Stimulated activated CD4-positive, alpha-beta T cell treated with anti-CD3 and anti-CD28 coated beads, Interleukin-15, amount 100 ng/mL, for 48 hours (primary cell): ENCODE measurements at regions not wholly inside any gene's neighbourhood (a gene's known extent, or its start where the extent isn't known, plus 50 kb on each side); places are given as distances from the start of the nearest gene placed in this dataset.

ENCODE experiments used
- DNase-seq, 2 donors: peaks; one replicate each; pipeline ENCODE4 v3.0.0-alpha.2; 2020; ENCODE audit warnings: low read depth in 2 of 2

DNA sequence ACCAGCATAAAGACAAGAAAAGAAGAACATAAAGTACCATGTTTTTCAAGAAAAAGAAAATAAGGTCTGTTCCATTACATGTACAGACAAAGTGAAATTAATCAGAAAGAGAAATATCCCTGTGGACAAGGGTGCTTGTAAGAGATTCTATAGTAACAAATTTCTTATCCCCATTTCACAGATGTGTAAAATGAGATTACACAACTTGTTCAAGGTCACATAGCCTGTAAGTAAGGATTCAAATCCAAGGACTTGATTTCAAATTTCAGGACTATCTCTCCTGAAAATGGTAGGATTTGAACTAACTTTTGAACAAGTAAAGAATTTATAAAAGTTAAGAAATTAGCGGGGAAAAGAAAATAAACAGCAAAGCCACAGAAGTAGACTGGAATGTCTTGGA is 248.2 kb upstream of the SLC39A10 start:
- DNase-seq, result no peak

DNA sequence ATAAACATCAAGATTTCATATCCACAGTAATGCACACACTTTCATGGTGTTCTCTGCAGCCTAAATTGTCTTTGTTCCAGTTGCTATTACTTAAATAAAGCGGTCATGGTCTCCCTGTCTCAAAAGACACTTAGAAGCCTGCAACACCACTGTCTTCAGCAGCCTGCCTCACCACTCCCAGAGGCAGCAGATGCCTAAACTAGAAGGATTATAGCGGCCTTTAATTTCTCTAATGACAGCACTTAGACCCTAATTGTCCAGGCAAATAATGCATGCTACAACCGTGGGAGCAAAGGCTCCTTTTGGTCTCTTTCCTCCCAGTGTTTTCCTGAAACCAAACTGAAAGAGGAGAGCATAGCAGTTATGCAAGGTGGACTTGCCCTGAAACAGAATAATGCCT is 248.8 kb upstream of the SLC39A10 start:
- DNase-seq, result no peak

DNA sequence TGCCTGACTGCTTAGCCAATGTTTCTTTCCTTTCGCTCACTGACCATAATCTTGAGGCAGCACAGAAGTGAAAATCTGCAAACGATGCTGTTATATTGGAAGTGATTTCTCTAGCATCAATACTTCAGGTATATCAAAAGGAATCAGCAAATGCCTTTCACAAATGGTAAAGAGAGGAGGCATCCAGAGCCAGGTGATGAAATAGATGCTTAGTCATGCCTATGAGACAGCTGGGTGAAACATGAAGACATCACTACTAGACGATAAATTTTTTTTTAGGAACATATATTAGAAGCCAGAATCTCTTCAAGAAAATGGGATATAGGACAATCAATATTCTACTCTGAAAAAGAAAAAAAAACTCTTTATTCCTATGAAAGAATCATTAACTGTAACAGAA is 249.2 kb upstream of the SLC39A10 start:
- no peak for DNase-seq

DNA sequence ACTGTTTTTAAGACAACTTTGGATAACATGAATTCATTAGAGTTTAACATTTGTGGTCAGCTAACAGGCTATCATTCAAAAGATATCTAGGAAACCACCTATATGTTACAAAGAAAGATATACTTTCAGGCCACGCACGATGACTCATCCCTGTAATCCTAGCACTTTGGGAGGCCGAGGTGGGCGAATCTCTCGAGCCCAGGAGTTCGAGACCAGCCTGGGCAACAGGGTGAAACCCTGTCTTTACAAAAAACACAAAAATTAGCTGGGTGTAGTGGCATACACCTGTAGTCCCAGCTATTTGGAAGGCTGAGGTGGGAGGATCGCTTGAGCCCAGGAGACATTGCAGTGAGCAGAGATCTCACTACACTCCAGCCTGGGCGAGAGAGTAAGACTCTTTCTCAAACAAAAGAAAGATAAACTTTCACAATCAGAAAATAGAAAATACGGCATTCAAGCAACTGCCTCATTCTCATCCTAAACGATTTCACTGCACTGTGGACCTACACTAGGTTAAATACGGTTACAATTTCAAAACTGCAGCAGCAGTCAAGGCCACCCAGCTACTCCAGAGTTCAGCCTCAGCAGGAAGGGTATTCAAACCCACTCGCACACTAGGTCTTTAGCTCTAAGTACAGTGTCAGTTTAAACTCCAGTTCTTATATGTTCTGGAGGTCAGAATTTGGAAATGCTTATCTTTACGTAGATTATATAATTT is 250.0 kb upstream of the SLC39A10 start:
- no peak for DNase-seq

DNA sequence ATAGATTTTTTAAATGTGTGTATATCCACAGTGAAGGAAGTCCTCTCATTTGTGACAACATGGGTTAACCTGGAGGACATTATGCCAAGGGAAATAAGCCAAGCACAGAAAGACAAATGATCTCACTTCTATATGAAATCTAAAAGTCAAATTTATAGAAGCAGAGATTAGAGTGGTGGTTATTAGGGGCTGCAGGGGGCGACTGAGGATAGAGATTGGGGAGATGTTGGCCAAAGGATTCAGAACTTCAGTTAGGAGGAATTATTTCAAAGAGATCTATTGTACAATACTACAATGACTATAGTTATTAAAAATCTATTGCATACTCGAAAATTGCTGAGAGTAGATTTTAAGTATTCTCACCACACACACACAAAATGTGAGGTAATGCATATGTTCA is 252.4 kb upstream of the SLC39A10 start:
- no peak for DNase-seq

DNA sequence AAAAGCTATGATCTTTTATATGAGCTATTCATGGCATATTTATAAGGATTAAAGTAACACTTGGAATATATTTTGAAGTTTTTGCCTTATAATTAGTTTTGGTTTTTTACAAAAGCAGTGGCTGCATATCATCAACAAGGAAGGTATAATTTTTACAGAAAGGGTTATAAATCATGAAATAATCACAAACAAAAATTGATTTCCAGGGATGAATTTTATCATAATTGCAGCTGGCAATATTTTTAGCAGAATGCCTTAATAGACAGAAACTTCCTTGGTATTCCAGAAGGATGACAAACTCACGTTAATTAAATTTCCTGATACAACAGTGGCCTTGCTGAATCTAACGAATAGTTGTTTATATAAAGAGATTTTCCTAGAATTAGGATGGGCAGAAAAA is 260.5 kb upstream of the SLC39A10 start:
- no peak for DNase-seq

DNA sequence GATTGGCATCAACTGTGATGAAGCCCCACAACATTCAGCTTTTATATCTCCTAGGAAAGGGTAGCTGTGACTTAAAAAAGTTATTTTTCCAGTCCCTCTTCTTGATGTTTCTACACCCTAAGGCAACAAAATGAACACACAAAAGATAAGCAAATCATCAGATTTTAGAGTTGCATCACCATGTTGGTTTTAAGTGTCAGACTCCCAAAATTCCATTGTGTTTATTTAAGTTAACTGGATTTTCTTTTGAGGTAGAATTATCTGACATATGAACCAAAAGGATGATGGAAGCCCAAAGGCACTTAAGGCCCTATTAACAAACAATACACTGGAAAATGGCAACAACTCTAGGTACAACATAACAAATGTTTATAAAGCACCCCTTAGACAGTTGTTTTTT is 261.7 kb upstream of the SLC39A10 start:
- no peak for DNase-seq

DNA sequence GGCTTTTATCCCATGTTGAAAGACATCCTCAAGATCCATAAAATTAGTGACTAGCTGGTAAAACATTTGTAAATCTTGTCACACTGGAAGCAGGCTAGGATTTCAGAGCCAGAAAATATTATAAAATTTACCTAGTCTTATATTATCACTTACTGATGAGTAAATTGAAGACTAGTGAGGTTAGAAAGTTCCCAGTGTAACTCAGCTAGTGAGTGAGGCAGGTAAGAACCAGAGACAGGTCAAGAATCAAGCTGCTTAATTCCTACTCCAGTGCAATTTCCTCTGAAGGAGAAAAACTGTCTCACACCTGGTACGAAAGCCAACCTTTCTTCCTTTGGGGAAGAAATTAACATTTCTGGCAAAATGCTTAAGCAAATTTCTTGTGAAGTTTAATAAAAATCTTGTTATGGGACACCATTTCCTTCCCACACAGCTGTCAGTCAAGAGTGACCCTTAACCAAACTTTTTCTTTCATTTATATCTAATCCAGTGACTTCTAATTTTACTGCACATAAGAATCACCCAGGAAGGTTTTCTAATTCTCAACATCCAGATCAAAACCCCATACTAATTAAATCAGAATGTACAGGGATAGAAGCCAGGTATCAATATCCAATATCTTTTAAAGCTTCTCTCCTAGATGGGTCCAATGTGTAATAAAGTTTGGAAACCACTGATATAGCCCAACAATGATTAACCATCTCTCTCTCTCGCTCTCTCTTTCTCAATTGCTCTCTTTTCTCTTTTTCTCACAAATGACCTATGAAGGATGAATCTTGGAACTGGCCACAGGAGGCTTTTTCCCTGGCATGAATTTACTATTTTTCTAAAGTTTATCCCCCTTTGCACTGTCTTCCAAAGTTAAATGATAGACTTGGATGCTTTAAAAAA is 264.3 kb upstream of the SLC39A10 start:
- no peak for DNase-seq

DNA sequence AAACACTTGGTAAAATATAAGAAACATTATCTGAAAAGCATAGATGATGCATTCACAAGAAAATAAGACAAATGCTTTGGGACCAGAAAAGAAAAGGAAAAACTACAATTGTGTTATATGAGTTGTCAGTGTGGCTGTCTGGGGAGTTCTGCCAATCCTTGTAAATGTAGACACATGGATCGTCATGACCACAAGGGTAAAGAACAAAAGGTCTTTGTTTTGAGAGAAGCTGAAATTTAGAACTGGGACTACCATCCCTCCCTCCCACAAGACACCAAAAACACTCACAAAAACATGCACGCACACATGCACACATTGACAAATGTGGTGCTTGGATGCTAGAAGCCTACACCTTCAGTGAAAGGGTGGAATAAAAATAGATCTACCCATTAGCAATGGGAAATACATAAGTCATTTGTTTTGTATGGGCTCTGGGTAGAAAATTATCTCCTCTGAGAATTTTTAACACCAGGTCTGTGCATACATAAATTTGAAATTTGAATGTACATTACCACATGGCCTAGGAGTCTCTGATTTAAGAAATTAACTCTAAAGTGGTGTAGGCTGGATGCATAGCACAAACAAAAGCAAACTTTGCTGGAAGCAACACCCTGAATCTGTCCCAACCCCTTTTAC is 266.2 kb upstream of the SLC39A10 start:
- DNase-seq, result no peak

DNA sequence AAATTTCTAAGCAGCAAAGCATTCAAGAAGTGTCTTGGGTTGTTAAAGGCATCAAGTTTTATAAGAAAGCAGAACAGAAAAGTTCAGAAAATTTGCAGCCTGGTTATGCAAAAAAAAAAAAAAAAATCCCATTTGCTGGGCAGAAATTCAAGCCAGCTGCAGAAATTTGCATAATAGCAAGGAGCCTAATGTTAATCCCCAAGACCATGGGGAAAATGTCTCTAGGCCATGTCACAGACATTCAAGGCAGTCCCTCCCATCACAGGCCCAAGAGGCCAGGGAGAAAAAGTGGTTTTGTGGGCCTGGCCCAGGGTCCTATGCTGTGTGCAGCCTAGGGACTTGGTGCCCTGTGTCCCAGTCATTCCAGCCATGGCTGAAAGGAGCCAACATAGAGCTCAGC is 269.0 kb upstream of the SLC39A10 start:
- no peak for DNase-seq

DNA sequence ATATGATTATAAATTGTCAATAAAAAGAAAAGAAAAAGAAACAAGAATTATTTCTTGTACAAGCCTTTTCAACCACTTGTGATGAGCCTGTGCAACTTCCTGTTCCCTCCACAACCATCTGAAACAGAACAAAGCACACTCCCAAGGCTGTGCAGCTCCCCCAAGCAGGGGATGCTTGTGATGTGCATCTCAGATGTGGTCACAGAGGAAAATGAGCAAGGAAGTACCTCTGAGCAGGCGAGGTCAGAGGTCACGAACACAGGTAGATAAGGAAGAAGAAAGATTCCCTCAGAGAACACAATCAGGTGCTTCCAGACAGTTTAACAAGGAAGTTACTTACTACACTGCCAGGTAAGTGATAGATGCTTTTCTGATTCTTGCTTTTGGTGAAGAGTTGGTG is 274.8 kb upstream of the SLC39A10 start:
- no peak for DNase-seq

DNA sequence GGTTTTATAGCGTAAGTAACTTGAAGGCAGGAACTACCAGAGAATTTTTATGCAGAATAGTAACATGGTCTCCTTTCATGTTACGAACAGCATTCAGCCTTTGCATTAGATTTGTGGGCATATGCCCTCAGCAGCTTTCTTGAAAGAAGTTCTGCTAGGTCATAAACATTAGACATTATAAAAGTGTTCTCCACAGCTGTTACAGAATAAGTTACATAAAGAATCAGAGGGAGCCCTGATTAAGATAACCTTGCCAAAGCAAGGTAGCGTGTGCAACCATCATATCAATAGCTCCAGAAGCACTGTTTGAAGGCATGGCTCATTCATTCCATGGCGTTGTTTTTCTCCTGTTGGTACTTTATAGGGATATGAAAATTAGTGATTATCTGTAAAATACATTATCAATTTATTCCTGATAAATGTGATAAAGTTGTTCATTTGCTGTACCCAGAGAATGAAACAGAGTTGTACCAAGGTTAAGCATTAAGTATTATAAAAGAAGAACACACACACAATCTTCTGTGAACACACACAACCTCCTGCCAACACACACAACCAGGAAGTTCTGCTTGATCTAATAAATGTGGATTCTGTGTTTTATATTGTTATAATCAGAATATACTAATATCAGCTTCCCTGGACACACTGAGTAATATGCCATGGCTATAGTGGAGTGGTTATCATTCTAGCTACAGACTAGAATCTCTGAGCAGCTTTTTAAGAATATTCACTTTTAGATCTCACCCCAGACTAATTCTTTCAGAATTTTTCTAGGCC is 286.7 kb upstream of the SLC39A10 start:
- no peak for DNase-seq

DNA sequence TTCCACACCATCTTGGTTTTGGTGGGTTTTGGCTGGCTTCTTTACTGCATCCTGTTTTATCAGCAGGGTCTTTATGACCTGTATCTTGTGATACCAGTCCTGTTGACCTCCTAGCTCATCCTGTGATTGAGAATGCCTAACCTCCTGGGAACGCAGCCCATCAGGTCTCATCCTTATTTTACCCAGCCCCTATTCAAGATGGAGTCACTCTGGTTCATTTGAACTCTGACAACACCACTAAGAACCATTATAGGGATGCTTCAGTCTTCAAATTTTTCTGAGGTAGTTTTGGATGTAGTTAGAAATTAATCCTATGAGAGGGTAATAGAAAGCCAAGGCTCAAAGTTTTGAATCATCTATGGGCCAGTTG is 287.8 kb upstream of the SLC39A10 start:
- no peak for DNase-seq

DNA sequence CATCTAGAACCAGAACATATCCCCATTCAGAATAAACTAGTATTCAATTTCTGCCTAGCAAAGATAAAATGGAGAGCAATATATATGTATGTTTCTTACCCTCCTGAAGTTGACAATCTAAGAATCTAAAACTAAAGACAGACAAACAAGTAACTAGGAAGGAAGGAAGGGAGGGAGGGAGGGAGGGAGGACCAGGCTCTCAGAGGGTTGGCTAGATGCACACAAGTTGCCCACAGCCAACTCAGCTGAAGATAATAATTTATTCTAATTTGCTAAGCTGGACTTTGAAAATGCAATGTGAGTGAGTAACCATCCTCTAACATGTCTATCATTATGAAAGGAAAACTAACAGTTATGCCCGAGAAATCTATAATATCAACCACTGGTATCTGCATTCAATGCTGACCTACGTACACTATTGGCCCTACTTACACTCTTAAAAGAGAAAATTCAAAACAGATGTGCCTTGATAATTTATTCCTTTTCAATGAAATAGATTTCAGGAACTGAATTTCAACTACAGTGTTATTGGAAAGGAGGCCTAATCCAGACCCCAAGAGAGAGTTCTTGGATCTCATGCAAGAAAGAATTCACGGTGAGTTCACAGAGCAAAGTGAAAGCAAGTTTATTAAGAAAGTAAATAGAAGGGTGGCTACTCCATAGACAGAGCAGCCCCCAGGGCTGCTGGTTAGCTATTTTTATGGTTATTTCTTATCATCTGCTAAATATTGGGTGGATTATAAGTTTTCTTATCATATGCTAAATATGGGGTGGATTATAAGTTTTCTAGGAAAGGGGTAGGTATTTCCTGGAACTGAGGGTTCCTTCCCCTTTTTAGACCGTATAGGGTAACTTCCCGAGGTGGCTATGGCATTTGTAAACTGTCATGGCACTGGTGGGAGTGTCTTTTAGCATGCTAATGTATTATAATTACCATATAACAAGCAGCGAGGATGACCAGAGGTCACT is 288.5 kb upstream of the SLC39A10 start:
- no peak for DNase-seq

DNA sequence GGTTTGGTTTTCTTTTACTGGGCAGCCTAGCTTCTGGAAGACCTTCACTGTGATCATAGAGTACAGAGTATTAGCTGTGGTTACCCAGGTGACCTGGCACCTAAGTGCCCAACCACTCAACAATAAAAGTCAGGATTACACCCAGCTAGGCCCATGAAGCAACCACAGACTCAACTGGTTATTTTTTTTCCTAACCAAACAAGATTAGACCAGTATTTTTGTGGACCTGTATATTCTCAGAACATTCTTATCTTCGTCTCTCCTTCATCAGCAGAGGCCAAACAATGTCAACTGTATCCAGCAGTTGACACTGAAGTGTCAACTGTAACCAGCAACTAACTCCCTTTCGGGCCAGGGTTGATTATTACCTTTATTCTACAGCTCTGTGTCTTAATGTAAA is 289.2 kb upstream of the SLC39A10 start:
- DNase-seq, result no peak

DNA sequence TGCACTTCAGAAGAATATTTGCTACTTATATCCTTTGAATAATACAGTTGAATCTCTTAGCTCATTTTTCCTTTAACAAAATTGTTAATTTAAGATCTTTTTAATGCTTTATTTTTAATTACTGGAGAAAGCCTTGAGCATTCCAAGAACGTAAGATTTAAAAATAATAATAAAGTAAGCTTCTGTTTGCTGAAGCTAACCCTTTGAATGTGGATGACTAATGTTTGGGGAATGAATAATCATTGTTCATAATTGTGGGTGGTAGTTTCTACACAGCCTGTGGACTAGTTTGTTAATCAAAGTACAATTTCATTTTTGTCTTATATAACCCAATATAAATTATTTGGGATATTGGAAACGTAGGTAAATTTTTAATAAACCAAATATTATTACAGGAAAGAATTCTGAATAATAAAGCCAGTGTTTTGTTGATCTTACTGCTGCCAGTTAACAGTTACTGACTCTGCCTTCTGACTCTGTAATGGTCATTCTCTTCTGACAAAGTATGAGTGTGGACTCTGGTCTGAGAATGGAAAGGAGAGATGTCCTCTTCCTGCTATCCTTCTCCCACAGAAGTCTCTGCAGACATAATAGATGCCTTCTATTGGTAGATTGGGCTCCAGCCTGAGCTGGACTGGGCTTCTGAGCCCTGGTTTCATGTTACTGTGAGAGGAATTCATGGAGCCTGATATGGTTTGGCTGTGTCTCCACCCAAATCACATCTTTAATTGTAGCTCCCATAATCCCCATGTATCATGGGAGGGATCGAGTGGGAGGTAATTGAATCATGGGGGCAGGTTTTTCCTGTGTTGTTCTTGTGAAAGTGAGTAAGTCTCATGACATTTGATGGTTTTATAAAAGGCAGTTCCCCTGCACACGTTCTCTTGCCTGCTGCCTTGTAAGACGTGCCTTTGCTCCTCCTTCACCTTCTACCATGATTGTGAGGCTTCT is 292.7 kb upstream of the SLC39A10 start:
- DNase-seq, result no peak

DNA sequence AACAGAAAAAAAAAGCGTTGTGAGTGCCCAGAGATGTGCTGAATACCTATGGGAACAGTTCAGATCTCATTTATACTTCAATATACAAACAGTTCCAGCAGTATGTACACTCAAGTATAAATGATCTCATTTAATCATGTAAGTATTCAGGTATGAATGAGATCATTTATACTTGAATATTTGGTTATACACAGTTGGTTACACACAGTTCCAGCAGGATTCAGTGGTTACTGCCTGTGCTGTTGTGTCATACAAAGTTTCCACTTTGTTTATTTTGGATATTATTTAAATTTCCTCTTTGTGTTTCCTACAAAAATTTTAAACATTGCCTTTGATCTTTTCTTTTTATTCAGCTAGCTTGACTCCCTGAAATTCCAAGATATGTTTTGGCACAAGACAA is 293.5 kb upstream of the SLC39A10 start:
- DNase-seq, result no peak

DNA sequence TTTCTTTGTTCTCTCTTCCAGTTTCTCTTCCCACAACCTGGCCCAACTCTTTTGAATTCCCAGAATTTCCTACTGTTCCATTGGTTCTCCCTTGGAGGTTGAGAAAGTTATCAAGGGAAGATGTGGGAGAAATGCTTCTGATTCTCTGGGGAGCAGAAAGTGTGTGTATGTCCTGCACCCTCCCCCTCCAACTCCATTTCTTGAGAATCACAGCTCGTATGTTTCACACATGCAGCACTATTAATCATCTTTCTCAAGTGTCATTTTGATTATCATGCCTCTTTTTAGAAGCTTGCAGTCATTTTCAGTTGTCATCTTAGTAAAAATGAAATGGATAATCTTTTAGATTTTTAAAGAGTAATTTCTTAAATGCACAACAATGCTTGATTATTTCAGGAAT is 296.8 kb upstream of the SLC39A10 start:
- DNase-seq, result no peak

DNA sequence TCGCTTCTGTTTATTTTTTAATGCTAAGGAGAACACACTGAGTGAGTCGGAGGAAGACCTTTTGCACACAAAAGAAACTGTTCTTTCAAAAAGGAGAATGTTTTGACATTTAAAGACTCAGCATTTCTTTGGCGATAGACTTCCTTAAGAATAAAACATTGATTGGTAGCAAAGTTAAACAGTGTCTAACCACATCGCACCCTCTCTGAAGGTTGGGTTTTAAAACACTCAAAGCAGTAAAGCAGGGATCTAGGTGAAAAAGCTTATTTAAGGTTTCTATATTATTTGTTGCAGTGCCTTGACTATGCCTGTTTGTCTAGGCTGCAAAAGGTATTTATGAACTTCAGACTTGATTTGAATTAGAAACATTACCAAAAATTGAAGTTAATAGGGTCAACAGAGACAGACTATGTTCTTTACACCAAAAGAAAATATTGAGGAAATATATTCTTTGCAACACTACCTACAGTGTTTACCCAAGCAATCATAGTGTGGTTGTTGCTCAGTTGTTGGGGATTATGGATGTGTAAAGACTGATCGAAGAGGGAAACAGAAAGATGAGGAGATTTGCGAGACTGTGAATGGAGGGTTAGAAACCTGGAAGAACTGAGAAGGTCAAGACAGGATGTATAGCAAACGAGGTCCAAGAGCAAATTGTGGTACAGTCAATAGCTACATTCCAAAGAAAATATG is 297.8 kb upstream of the SLC39A10 start:
- no peak for DNase-seq
